ENCODE measurements at regions not wholly inside any gene's neighbourhood (a gene's known extent, or its start where the extent isn't known, plus 50 kb on each side); places are given as distances from the start of the nearest gene placed in this dataset.

DNA sequence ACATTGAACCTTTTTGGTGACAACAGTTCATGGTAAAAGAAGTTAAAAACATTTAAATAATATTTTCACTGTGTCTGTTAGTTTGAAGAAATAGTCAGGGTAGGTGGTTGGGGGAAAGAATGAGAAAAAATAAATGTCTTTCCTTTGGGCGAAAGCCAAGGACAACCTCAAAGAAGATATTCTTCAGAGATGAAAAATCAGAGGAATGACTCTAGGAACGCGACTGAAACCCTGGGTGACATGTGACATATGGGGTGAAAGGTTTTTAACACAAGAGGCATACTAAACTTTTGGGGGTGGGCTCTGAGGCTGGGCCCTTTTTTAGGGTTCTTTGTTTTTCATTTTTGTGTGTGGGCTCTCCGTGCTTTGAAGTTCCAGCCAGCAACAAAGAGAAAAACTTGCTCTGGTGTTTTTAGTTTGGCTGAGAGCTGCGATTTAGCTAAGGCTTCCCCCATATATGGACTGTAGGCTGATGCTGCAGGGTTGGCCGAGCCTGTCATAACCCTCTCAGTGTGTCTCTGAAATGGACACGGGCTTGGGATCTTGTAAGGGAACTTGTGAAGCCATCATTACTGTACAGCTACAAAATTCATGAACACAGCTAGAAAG lies 610.1 kb upstream of the ARID1B start:
- DNase-seq, result no peak

- no peak for DNase-seq
These were observed 611.1 kb upstream of the ARID1B start for GRCh38 chr6:156166093-156166492.

- DNase-seq, result no peak
These were observed 612.3 kb upstream of the ARID1B start for GRCh38 chr6:156164701-156165452.

DNA sequence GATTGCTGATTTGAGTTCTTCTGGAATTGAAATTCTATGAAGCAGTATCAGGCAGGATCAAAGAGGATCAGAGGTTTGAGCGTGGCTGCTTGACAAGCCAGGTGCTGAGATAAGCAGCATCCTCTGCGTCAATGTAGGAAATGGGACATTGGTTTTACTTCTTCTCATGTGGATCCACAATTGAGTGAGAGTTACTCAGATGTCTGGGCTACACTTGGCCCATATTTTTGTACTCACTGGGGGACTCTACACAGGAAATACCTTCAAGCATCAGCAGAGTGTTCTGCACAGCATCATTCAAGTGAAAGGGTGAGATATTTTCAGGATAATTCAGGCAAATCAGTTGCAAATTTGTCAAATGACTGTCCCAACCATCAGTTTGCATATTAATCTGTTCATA lies 613.9 kb upstream of the ARID1B start:
- DNase-seq, result no peak

DNA sequence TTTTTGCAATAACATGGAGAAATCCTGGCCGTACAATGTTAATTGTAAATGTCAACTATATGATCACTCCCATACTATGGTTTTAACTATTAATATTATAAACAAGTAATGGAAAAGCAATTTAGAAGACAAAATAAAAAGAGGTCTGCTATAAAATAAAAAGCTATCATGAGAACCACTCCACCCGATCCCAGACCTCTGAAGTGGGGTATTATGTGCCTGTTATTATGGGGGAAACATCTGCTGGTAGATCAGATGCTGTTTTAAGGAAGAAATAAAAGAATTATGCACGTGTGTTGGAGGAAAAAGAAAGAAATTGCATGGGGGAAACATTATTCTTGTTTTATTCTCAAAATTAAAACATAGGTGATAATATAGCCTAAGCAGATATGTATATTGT lies 615.7 kb upstream of the ARID1B start:
- no peak for DNase-seq

- no peak for DNase-seq
These were observed 616.4 kb upstream of the ARID1B start for GRCh38 chr6:156160795-156161165.

GRCh38 chr6:156160007-156160794 lies 617.0 kb upstream of the ARID1B start:
- DNase-seq, result no peak

DNA sequence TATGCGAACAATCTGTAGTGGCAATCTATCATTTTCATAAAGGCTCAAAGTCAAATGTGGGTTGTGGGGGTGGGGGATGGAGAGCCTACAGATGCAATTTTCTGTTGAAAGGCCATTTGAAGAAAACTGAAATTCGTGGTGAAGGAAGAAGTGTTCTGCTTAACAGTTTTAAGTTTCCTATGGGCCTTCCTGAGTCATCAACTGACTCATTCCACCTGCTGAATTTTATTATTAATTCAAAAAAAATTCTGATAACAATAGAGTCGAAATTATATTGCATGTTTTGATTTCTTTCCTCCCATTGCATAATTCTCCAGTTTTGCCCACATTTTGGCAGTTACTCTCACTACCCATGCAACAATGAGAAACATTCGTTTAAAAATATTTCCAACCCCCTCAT lies 622.3 kb upstream of the ARID1B start:
- no peak for DNase-seq

GRCh38 chr6:156150391-156150790 lies 626.8 kb upstream of the ARID1B start:
- DNase-seq, result no peak

GRCh38 chr6:156146891-156147290 lies 630.3 kb upstream of the ARID1B start:
- DNase-seq, result no peak

- DNase-seq, result no peak
These were observed 645.8 kb upstream of the ARID1B start for GRCh38 chr6:156131221-156131903.

DNA sequence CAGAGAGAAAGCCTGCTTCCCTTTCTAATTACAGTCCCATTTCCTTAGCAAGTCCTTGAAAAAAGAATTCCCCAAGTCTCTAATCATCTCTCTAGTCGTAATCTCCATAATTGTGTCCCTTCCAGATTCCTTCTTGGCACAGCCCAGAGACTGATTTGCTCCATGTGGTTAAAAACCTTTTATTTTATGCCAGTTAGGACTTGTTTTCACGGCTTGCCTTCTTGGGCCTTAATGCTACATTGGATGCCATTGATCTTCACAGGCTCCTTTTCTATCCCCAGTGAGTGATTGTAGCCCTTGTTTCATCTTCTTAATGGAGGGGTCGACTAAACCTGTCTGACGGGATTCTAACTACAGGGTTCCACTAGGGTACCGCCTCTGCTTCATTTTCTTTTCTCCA lies 650.6 kb upstream of the ARID1B start:
- DNase-seq, result no peak

GRCh38 chr6:156125844-156126243 lies 651.3 kb upstream of the ARID1B start:
- no peak for DNase-seq

DNA sequence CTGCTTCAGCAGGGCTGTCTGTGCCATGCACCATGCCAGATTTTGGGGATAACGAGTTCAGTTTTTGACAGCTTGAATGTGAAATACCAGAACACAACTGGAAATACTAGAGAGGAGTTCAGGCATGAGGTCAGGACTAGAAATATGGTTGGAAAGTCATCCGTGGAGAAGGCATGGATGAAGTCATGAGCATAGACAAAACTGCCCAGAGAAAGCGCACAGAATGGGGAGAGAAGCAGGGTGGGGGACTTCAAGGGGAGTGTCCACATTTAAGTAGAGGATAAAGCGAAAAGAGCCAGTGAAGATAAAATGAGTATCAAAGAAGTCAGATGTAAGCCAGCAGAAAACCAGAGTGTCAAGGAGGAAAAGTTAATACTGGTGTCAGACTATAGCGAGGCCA lies 653.4 kb upstream of the ARID1B start:
- DNase-seq, result no peak

DNA sequence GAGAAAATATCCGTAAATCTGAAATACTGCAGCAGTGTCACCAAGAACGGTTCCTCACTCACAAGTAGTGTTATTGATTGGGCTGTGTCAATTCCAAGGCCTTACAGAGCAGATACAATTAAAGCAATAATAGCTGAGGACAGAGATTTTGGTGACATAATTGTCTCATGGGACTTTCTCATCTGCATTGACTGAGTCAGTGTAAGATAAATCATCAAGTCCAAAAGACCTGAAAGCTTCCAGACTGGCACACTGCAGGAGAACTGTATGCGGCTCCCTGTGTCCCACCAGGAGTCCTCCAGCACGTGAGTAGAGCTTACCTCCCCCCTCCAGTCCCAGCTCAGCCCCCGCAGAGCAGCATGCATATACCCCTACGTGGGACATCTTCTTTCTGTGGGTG lies 655.2 kb upstream of the ARID1B start:
- no peak for DNase-seq

GRCh38 chr6:156114541-156114940 lies 658.9 kb upstream of the NOX3 start:
- DNase-seq, result no peak

DNA sequence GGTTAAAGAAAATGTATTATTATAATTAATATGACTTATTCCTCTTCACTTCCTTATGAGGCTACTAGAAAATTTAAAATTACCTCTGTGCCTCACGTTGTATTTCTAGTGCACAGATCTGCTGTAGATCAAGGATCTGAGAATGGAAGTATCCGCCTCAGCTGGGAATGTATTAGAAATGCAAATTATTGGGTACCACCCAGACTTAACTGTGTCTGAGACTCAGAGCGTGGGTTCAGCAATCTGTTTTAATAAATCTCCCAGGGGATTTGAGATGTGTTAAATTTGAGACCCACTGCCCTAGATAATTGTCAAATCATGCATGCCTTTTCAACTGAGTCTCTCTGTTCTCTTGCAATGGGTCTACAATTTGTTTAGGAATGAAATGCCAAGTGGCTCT lies 658.0 kb upstream of the NOX3 start:
- no peak for DNase-seq

- no peak for DNase-seq
These were observed 656.3 kb upstream of the NOX3 start for GRCh38 chr6:156111913-156112312.

- DNase-seq, result no peak
These were observed 654.6 kb upstream of the NOX3 start for GRCh38 chr6:156110249-156110648.

GRCh38 chr6:156109713-156110112 lies 654.1 kb upstream of the NOX3 start:
- DNase-seq, result no peak

DNA sequence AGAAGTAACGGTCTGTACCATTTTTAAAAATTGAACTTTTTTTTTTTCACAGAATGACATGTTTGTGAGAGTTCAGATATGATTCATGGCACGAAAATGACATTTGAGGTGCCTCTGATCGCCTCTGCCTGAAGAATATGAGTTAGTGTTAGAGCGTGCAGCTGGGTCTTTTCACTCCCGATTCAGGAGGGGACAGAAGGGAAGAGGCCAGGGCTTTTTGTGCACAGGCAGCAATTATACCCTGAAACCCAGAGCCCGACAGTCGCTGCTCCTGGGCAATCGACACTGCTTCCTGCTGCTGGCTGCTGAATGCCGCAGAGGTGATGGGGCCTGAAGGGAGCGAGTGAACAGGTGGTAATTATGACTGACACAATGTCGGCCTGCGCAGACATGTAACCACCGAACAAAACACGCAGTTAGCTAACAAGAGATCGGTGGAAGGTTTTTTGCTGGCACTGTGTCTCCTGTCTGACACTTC lies 652.0 kb upstream of the NOX3 start:
- no peak for DNase-seq

- no peak for DNase-seq
These were observed 646.5 kb upstream of the NOX3 start for GRCh38 chr6:156102129-156102528.

DNA sequence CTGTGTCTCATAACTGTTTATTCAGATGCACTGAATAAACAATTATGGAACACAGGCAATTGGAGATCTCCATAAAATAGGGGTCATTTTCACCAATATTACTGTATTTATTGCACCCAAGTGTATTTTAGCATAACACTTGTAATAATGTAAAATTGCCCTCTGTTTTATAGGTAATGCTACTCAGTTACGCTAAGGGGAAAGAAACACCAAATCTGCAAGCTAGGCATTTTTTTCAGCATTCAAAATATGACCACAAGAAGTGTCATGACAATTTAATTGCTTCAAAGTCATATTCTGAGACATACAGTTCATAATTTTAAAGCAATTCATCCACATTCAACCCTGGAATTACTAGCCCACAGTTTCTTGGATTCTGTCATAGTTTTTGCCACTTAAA lies 643.2 kb upstream of the NOX3 start:
- no peak for DNase-seq
